Mammary epithelial cell (primary cell): ENCODE measurements at regions not wholly inside any gene's neighbourhood (a gene's known extent, or its start where the extent isn't known, plus 50 kb on each side); places are given as distances from the start of the nearest gene placed in this dataset.

ENCODE experiments used
- CTCF ChIP-seq, 2 donors: IDR thresholded peaks in 1 of 2; conservative IDR thresholded peaks in 1 of 2; 2 replicates each; pipeline ENCODE4 v1.5.1; 2011 to 2012; ENCODE audit warnings: inconsistent platforms in 2 of 2, low read length in 2 of 2, mild to moderate bottlenecking in 2 of 2, control low read depth in 1 of 2, low read depth in 1 of 2; ENCODE audit not compliant: insufficient read depth in 1 of 2; ENCODE audit errors: extremely low read depth in 1 of 2
- EZH2 ChIP-seq: IDR thresholded peaks from 2 replicates; pipeline ENCODE4 v1.6.1; 2012; ENCODE audit warnings: low read length, inconsistent platforms, borderline replicate concordance

- TF ChIP-seq CTCF (conservative IDR thresholded peaks at IDR 0.05 in 1 of 2, IDR thresholded peaks at IDR 0.05 in 1 of 2; ENCODE audit: extremely low read depth in 1 of 2, insufficient read depth in 1 of 2, low read depth in 1 of 2, low read length in 2 of 2) = no peak
- TF ChIP-seq EZH2 = no peak
These were observed 1025.8 kb upstream of the CNTNAP5 start for GRCh38 chr2:122999258-122999657.
